ENCODE measurements at regions not wholly inside any gene's neighbourhood (a gene's known extent, or its start where the extent isn't known, plus 50 kb on each side); places are given as distances from the start of the nearest gene placed in this dataset.

- TF ChIP-seq CTCF (conservative IDR thresholded peaks at IDR 0.05 in 1 of 2, IDR thresholded peaks at IDR 0.05 in 1 of 2; ENCODE audit: extremely low read depth in 1 of 2, insufficient read depth in 1 of 2, low read depth in 1 of 2, low read length in 2 of 2) (no peak), EZH2 (IDR thresholded peaks at IDR 0.05; ENCODE audit: borderline replicate concordance, low read length) (no peak)
Measured at GRCh38 chrX:148134578-148134977, 153.4 kb downstream of the FMR1NB start.
